Kidney (tissue), 13 donors: ENCODE measurements at regions not wholly inside any gene's neighbourhood (a gene's known extent, or its start where the extent isn't known, plus 50 kb on each side); places are given as distances from the start of the nearest gene placed in this dataset.
A peak's percentile ranks its signal among the peaks of the same experiment; 100 is the strongest.

Experiments used
- DNase-seq, 5 donors: peaks; one replicate each; pipeline ENCODE4 v3.0.0-alpha.2; 2013 to 2020
- FAIRE-seq: peaks from 2 replicates; lab custom pipeline; 2012; peaks lifted over from hg19 to GRCh38; lab: Jason Lieb, UNC
- H3K27ac ChIP-seq, 2 donors: one replicate each; pipeline ENCODE4 v1.7.0; 2013; ENCODE audit warnings: low read depth in 2 of 2, low read length in 2 of 2, inconsistent platforms in 1 of 2
- H3K27me3 ChIP-seq: one replicate; pipeline ENCODE4 v1.7.1; 2013; ENCODE audit warnings: low read length, inconsistent platforms; ENCODE audit not compliant: control insufficient read depth, insufficient read depth
- H3K36me3 ChIP-seq, 3 donors: one replicate each; pipeline versions ENCODE4 v1.7.0 to v1.7.1; 2013; ENCODE audit warnings: low read length in 3 of 3, control low read depth in 1 of 3, inconsistent platforms in 1 of 3; ENCODE audit not compliant: insufficient read depth in 3 of 3, control insufficient read depth in 2 of 3
- H3K4me1 ChIP-seq, 3 donors: one replicate each; pipeline versions ENCODE4 v1.7.0 to v1.7.1; 2013; ENCODE audit warnings: low read length in 3 of 3, inconsistent platforms in 1 of 3, low read depth in 1 of 3; ENCODE audit not compliant: control insufficient read depth in 2 of 3, insufficient read depth in 2 of 3
- H3K4me3 ChIP-seq, 3 donors: one replicate each; pipeline versions ENCODE4 v1.7.0 to v1.8.1; 2013; ENCODE audit warnings: low read length in 3 of 3, control low read depth in 1 of 3, inconsistent platforms in 1 of 3
- H3K9ac ChIP-seq, 3 donors: one replicate each; pipeline versions ENCODE4 v1.7.0 to v1.7.1; 2013; ENCODE audit warnings: low read length in 3 of 3, control low read depth in 1 of 3, inconsistent platforms in 1 of 3
- H3K9me3 ChIP-seq, 3 donors: one replicate each; pipeline versions ENCODE4 v1.7.0 to v1.7.1; 2013; ENCODE audit warnings: low read length in 3 of 3, control low read depth in 1 of 3, inconsistent platforms in 1 of 3; ENCODE audit not compliant: control insufficient read depth in 2 of 3, insufficient read depth in 1 of 3
- intact Hi-C: fragments of 100-400 bp; cut with DNase I; formaldehyde crosslinking; loops from one replicate; pipeline ENCODE4 v1.11.1; 2022
- TF ChIP-seq, protein P1 (sequence below): IDR thresholded peaks from 3 replicates; pipeline ENCODE4 v1.5.1; 2012; ENCODE audit warnings: mild to moderate bottlenecking, moderate library complexity, borderline replicate concordance; ENCODE audit not compliant: insufficient read depth; ENCODE audit errors: extremely low read depth
- donor health status: control.
- donor health status: control.
- donor health status: control.
- donor health status: control.
- donor health status: control.
- donor health status: DM: yes; HTN: yes; CAD: no.
- donor health status: Normal renal cell carcinoma (clear cell type).

DNA sequence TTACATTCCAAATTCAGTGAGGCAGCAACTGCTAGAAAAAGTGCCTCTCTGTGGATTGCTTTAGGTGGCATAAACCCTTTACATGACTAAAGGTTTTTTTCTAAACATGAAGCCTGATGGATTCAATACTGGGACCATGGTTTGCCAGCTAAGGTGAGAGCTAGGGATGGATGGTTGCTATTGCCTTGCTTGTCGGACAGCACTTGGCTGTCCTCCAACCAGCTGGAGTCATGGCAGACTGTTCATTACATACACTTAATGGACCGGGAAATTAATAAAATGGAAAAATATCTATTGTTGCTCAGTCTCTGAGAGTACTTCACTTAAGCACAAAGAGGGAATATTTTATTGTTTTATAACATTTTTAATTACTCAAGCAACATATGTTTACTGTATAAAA lies 116.9 kb upstream of the TRPC7 start:
- Histone ChIP-seq H3K4me1 (no peaks in the 10 kb centered on the region), H3K9ac (no peak overlapping the region), H3K27ac (no peak overlapping the region), H3K36me3 (no peaks in the 10 kb centered on the region), H3K27me3 (no peaks in the 10 kb centered on the region), H3K9me3 (no peaks in the 10 kb centered on the region), H3K4me3 (no peak overlapping the region)
- intact Hi-C loops = no loop called here
- FAIRE-seq = no peak
- TF ChIP-seq, protein P1, sequence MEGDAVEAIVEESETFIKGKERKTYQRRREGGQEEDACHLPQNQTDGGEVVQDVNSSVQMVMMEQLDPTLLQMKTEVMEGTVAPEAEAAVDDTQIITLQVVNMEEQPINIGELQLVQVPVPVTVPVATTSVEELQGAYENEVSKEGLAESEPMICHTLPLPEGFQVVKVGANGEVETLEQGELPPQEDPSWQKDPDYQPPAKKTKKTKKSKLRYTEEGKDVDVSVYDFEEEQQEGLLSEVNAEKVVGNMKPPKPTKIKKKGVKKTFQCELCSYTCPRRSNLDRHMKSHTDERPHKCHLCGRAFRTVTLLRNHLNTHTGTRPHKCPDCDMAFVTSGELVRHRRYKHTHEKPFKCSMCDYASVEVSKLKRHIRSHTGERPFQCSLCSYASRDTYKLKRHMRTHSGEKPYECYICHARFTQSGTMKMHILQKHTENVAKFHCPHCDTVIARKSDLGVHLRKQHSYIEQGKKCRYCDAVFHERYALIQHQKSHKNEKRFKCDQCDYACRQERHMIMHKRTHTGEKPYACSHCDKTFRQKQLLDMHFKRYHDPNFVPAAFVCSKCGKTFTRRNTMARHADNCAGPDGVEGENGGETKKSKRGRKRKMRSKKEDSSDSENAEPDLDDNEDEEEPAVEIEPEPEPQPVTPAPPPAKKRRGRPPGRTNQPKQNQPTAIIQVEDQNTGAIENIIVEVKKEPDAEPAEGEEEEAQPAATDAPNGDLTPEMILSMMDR = no peak
- peak in 2 of 5 donors; percentile 39 to 42 for DNase-seq

DNA sequence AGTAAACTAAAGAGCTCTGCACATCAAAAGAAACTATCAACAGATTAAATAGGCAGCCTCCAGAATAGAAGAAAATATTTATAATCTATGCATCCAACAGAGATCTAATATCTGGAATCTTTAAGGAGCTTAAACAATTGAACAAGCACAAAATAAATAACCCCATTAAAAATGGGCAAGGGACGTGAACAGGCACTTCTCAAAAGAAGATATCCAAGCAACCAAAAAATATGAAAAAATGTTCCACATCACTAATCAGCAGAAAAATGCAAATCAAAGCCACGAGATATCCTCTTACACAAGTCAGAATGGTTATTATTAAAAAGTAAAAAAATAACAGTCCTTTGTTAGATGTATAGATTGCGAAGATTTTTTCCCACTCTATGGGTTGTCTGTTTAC lies 109.1 kb upstream of the TRPC7 start:
- Histone ChIP-seq H3K27ac (no peak overlapping the region), H3K4me1 (no peaks in the 10 kb centered on the region), H3K9me3 (no peaks in the 10 kb centered on the region), H3K36me3 (no peaks in the 10 kb centered on the region), H3K9ac (no peak overlapping the region), H3K27me3 (no peaks in the 10 kb centered on the region), H3K4me3 (no peak overlapping the region)
- no peak for DNase-seq
- FAIRE-seq = no peak
- TF ChIP-seq, protein P1 = no peak
- intact Hi-C loops = no loop called here

DNA sequence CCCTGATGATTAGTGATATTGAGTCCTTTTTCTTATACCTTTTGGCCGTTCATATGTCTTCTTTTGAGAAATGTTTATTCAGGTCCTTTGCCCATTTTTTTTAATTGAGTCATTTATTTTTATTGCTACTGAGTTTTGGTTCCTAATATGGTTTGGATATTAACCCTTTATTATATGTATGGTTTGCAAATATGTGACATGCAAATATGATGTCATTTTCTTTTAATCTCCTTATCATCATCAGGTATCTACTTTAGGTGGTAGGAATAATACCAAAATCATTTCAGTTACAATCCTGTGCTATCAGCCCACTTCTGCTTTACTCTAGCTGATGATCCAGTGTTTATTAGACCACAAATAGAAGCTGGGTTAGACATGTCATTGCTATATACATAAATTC lies 102.3 kb upstream of the TRPC7 start:
- Histone ChIP-seq H3K9me3 (no peaks in the 10 kb centered on the region), H3K4me3 (no peak overlapping the region), H3K27me3 (no peaks in the 10 kb centered on the region), H3K9ac (no peak overlapping the region), H3K36me3 (no peaks in the 10 kb centered on the region), H3K4me1 (no peaks in the 10 kb centered on the region), H3K27ac (no peak overlapping the region)
- no peak for DNase-seq
- TF ChIP-seq, protein P1 = no peak
- no peak for FAIRE-seq
- intact Hi-C loops = no loop called here

DNA sequence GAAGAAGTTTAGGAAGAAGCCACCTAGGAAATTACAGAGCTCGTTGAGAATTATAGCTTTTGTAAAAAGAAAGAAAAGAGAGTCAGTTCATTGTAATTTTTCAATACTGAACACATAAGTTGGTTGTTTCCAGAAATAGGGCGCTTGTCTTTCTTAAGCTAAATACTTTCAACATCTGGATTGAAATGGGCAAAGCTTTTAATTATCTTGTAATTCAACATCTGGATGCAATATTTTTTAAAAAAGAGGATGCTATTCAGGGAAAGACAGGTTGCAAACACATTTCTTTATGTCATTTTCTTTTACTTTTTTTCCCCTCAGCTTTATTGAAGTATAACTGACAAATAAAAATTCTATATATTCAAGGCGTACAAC lies 100.7 kb upstream of the TRPC7 start:
- no peaks in the 10 kb centered on the region for H3K9me3 ChIP-seq
- H3K4me1 ChIP-seq = no peaks in the 10 kb centered on the region
- intact Hi-C loops = no loop called here
- no peak overlapping the region for H3K4me3 ChIP-seq
- H3K9ac ChIP-seq = no peak overlapping the region
- FAIRE-seq (no peak), DNase-seq (no peak)
- TF ChIP-seq, protein P1 = no peak
- H3K36me3 ChIP-seq = no peaks in the 10 kb centered on the region
- H3K27ac ChIP-seq = no peak overlapping the region
- no peaks in the 10 kb centered on the region for H3K27me3 ChIP-seq
